GM23338 (cell line): ENCODE measurements at regions not wholly inside any gene's neighbourhood (a gene's known extent, or its start where the extent isn't known, plus 50 kb on each side); places are given as distances from the start of the nearest gene placed in this dataset.

Experiments used
- ATAC-seq: fragments of 200-7000 bp; cut with Tn5 transposase; 3 replicates; pipeline ENCODE4 v1.9.1; 2020
- DNase-seq: peaks from one replicate; pipeline ENCODE4 v3.0.0-alpha.2; 2015; ENCODE audit warnings: low spot score
- H2AFZ ChIP-seq: fragments of 200-600 bp; sonication (generic); 2 replicates; pipeline ENCODE4 v1.8.0; 2016; ENCODE audit warnings: antibody characterized with exemption, mild to moderate bottlenecking, moderate library complexity
- H3F3A ChIP-seq: fragments of 200-600 bp; sonication (generic); replicated peaks from 2 replicates; pipeline ENCODE4 v1.8.0; 2017; ENCODE audit warnings: antibody characterized with exemption, mixed run types, low read depth
- H3K27ac ChIP-seq: fragments of 200-600 bp; sonication (generic); 2 replicates; pipeline ENCODE4 v1.6.1; 2016; ENCODE audit warnings: low read depth
- H3K27me3 ChIP-seq: fragments of 200-600 bp; sonication (generic); 2 replicates; pipeline ENCODE4 v1.8.0; 2016; ENCODE audit warnings: mild to moderate bottlenecking, mixed run types, moderate library complexity; ENCODE audit not compliant: insufficient read depth
- H3K36me3 ChIP-seq: fragments of 200-600 bp; sonication (generic); 2 replicates; pipeline ENCODE4 v1.8.0; 2016; ENCODE audit warnings: mild to moderate bottlenecking; ENCODE audit not compliant: insufficient read depth
- H3K4me1 ChIP-seq: fragments of 200-600 bp; sonication (generic); 2 replicates; pipeline ENCODE4 v1.8.0; 2016; ENCODE audit warnings: mild to moderate bottlenecking, moderate library complexity; ENCODE audit not compliant: insufficient read depth
- H3K4me2 ChIP-seq: fragments of 200-600 bp; sonication (generic); 2 replicates; pipeline ENCODE4 v1.7.1; 2017; ENCODE audit warnings: mixed run types
- H3K4me3 ChIP-seq: fragments of 200-600 bp; sonication (generic); 2 replicates; pipeline ENCODE4 v1.6.1; 2016; ENCODE audit warnings: mixed run types
- H3K79me2 ChIP-seq: fragments of 200-600 bp; sonication (generic); replicated peaks from 2 replicates; pipeline ENCODE4 v1.8.0; 2017; ENCODE audit warnings: mild to moderate bottlenecking; ENCODE audit not compliant: insufficient read depth
- H3K9me2 ChIP-seq: fragments of 200-600 bp; sonication (generic); 2 replicates; pipeline ENCODE4 v1.8.0; 2017; ENCODE audit not compliant: insufficient read depth
- H4K20me1 ChIP-seq: fragments of 200-600 bp; sonication (generic); replicated peaks from 2 replicates; pipeline ENCODE4 v1.8.0; 2017; ENCODE audit warnings: mild to moderate bottlenecking; ENCODE audit not compliant: insufficient read depth
- H3K27ac Mint-ChIP-seq: 2 replicates; pipeline ENCODE4 v1.8.0; 2020; ENCODE audit warnings: inconsistent platforms, mild to moderate bottlenecking, moderate library complexity, mixed read lengths
- H3K27me3 Mint-ChIP-seq: 3 replicates; pipeline ENCODE4 v1.8.0; 2022; ENCODE audit warnings: low read depth, mild to moderate bottlenecking, moderate library complexity, mixed read lengths, inconsistent platforms; ENCODE audit not compliant: insufficient read depth, poor library complexity
- H3K36me3 Mint-ChIP-seq: 3 replicates; pipeline ENCODE4 v1.8.0; 2021; ENCODE audit warnings: low read depth, mild to moderate bottlenecking, inconsistent platforms, moderate library complexity, mixed read lengths
- H3K4me1 Mint-ChIP-seq: 3 replicates; pipeline ENCODE4 v1.8.0; 2020; ENCODE audit warnings: mild to moderate bottlenecking, inconsistent platforms, mixed read lengths
- H3K4me3 Mint-ChIP-seq: 3 replicates; pipeline ENCODE4 v1.8.0; 2021; ENCODE audit warnings: moderate library complexity, mild to moderate bottlenecking, inconsistent platforms, mixed read lengths
- H3K9me3 Mint-ChIP-seq: 3 replicates; pipeline ENCODE4 v1.8.0; 2020; ENCODE audit warnings: moderate library complexity, mild to moderate bottlenecking, inconsistent platforms, mixed read lengths
- CTCF ChIP-seq, 2 experiments: fragments of 200-600 bp in 1 of 2; sonication (generic) in 1 of 2; conservative IDR thresholded peaks; 2 replicates each; pipeline versions ENCODE4 v1.5.1 to v1.6.1; 2016 to 2017; ENCODE audit warnings: antibody characterized with exemption in 2 of 2, low read depth in 2 of 2, mild to moderate bottlenecking in 2 of 2, moderate library complexity in 1 of 2
- EZH2 ChIP-seq: fragments of 200-600 bp; sonication (generic); IDR thresholded peaks from one replicate; pipeline ENCODE4 v1.8.0; 2017; ENCODE audit warnings: antibody characterized with exemption, mild to moderate bottlenecking, low read depth; ENCODE audit not compliant: unreplicated experiment
- EZH2phosphoT487 ChIP-seq: fragments of 200-600 bp; sonication (generic); IDR thresholded peaks from one replicate; pipeline ENCODE4 v1.8.1; 2018; ENCODE audit warnings: antibody characterized with exemption; ENCODE audit not compliant: unreplicated experiment
- JUNB ChIP-seq: IDR thresholded peaks from one replicate; pipeline ENCODE4 v1.6.1; 2016; ENCODE audit warnings: antibody characterized with exemption; ENCODE audit not compliant: unreplicated experiment
- POLR2AphosphoS5 ChIP-seq: IDR thresholded peaks from 2 replicates; pipeline ENCODE4 v1.6.1; 2016; ENCODE audit warnings: antibody characterized with exemption, low read depth
- STAT1 ChIP-seq: IDR thresholded peaks from one replicate; pipeline ENCODE4 v1.6.1; 2016; ENCODE audit warnings: antibody characterized with exemption; ENCODE audit not compliant: unreplicated experiment
- ZNF462 ChIP-seq: fragments of 250-450 bp; sonication (Bioruptor Pico); IDR thresholded peaks from 2 replicates; pipeline ENCODE4 v1.5.0; 2020; ENCODE audit warnings: mild to moderate bottlenecking, moderate library complexity

GRCh38 chr13:55576389-55576788 lies 1564.3 kb upstream of the PRR20A start (continued):
- TF ChIP-seq ZNF462 (CRISPR knock-in tag) = no peak
- TF ChIP-seq EZH2 = no peak
- no peak for TF ChIP-seq STAT1

- Histone ChIP-seq H3K27ac (peak overlapping the region; percentile 96), H3K36me3 (peaks cover 47% of the 10 kb centered on the region), H2AFZ (no peak overlapping the region), H3K4me2 (peak overlapping the region; percentile 83), H4K20me1 (peaks cover 24% of the 10 kb centered on the region), H3K4me1 (peaks cover 45% of the 10 kb centered on the region), H3K4me3 (peak overlapping the region; percentile 87), H3K79me2 (peaks cover 46% of the 10 kb centered on the region), H3K9me2 (no peaks in the 10 kb centered on the region), H3K27me3 (no peaks in the 10 kb centered on the region), H3F3A (peaks cover 31% of the 10 kb centered on the region)
- Mint-ChIP-seq H3K27me3 (peaks cover 30% of the 10 kb centered on the region), H3K4me1 (peaks cover 47% of the 10 kb centered on the region), H3K27ac (peak overlapping the region; percentile 98), H3K36me3 (peaks cover 83% of the 10 kb centered on the region), H3K9me3 (peaks cover 1% of the 10 kb centered on the region; the same call in 1 of the 3 replicates), H3K4me3 (peak overlapping the region; percentile 85)
- TF ChIP-seq JUNB = no peak
- no peak for TF ChIP-seq EZH2phosphoT487
- TF ChIP-seq CTCF (conservative IDR thresholded peaks at IDR 0.05; ENCODE audit: low read depth in 2 of 2) = no peak
- TF ChIP-seq POLR2AphosphoS5 = peak; percentile 56
- ATAC-seq (peak; percentile 34), DNase-seq (peak; percentile 15)
Observed at GRCh38 chr13:55577082-55577846, 1563.5 kb upstream of the PRR20A start.
